BLaER1 (cell line): ENCODE measurements at regions not wholly inside any gene's neighbourhood (a gene's known extent, or its start where the extent isn't known, plus 50 kb on each side); places are given as distances from the start of the nearest gene placed in this dataset.

ENCODE experiments used
- H3K27ac ChIP-seq: shearing (Covaris generic); formaldehyde crosslinking; 2 replicates; pipeline ENCODE4 v1.8.1; 2022
- H3K27me3 ChIP-seq: shearing (Covaris generic); formaldehyde crosslinking; 2 replicates; pipeline ENCODE4 v1.8.1; 2022
- H3K36me3 ChIP-seq: shearing (Covaris generic); formaldehyde crosslinking; 2 replicates; pipeline ENCODE4 v1.8.1; 2022
- H3K4me1 ChIP-seq: shearing (Covaris generic); formaldehyde crosslinking; 2 replicates; pipeline ENCODE4 v1.8.1; 2022
- H3K4me2 ChIP-seq: shearing (Covaris generic); formaldehyde crosslinking; 2 replicates; pipeline ENCODE4 v1.8.1; 2022
- H3K4me3 ChIP-seq: shearing (Covaris generic); formaldehyde crosslinking; 2 replicates; pipeline ENCODE4 v1.8.1; 2022
- H3K9ac ChIP-seq: shearing (Covaris generic); formaldehyde crosslinking; 2 replicates; pipeline ENCODE4 v1.8.1; 2022
- H3K9me3 ChIP-seq: shearing (Covaris generic); formaldehyde crosslinking; 2 replicates; pipeline ENCODE4 v1.8.1; 2022
- H4K20me1 ChIP-seq: shearing (Covaris generic); formaldehyde crosslinking; 2 replicates; pipeline ENCODE4 v1.8.1; 2022
- Cebpa-rat ChIP-seq: shearing (Covaris generic); IDR thresholded peaks from 2 replicates; pipeline ENCODE4 v1.8.1; 2022

DNA sequence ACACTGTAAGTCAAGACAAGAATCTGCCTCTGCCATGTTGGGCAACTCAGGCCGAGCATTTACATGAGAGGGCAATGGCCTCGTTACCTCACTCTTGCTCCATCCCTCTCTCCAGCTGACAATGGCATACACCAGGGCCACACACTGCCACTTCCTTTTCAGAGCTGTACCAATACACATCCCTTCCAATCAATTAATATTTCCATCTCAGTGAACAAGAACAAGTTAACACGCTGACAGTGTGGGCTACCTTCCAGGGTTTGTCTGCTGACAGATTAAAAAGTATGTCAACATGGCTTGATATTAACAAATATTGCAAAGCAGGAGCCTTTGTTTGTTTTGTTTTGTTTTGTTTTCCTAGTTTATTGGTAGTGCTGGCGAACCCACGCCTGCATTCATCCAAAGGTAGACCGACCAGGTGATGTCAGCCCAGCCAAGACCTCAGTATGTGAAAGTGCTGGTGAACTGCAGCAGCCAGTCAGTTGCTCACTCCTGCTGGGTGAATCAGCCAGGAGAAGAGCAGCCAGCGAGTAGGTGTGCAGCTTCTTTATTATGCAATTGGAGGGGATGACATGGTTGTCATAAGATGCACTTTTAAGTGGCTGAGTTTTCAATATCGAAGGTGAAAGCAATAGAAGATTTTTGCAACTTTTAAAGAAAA, 487.3 kb upstream of the JARID2 start:
- TF ChIP-seq Cebpa-rat, result no peak
- H3K4me2 ChIP-seq, result no peak overlapping the region

DNA sequence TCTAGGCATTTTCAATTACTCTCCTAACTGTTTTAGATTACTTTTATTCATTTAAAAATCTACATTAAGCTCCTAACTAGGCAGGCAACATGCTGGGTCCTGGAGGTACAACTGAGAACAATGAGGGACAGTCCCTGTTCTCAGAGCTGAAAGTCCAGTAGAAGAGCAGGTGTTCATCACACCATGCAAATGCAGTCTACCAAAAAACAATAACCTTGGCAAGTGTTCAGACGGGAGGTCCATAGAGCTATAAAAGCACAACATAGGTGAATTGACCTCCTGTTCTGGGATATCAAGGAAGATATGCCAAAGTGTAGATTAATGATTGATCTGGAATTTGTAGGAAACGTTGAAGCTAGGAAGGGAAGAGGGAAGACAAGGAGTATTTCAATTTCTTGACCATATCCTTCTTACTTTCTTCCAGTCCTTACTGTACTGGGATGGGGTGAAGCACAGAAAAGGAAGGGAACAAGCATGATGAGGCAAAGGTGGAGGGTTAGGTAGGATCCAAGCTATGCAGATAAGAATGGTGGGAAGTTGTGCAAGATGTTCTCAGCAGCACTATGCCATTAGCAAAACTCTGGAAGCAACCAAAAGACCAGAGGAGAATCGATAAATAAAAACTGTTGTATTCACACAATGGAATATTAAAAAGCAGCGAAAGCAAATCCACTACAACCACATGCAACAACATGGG, 485.7 kb upstream of the JARID2 start:
- no peaks in the 10 kb centered on the region for H3K36me3 ChIP-seq
- H3K4me1 ChIP-seq, result no peaks in the 10 kb centered on the region
- H3K4me3 ChIP-seq, result no peak overlapping the region
- no peak overlapping the region for H3K4me2 ChIP-seq
- no peaks in the 10 kb centered on the region for H3K27me3 ChIP-seq
- H3K9me3 ChIP-seq, result no peaks in the 10 kb centered on the region
- no peak for TF ChIP-seq Cebpa-rat
- H4K20me1 ChIP-seq, result no peaks in the 10 kb centered on the region
- no peak overlapping the region for H3K27ac ChIP-seq
- no peak overlapping the region for H3K9ac ChIP-seq

More for the DNA sequence above, 487.3 kb upstream of the JARID2 start:
- H3K36me3 ChIP-seq, result no peaks in the 10 kb centered on the region
- H3K27me3 ChIP-seq, result no peaks in the 10 kb centered on the region
- no peaks in the 10 kb centered on the region for H4K20me1 ChIP-seq
- no peak overlapping the region for H3K4me3 ChIP-seq
- no peak overlapping the region for H3K9ac ChIP-seq
- no peaks in the 10 kb centered on the region for H3K4me1 ChIP-seq
- no peaks in the 10 kb centered on the region for H3K9me3 ChIP-seq
- H3K27ac ChIP-seq, result no peak overlapping the region

GRCh38 chr6:14762077-14762476, 483.8 kb upstream of the JARID2 start:
- H3K4me3 ChIP-seq, result no peak overlapping the region
- TF ChIP-seq Cebpa-rat, result no peak
- H3K9ac ChIP-seq, result no peak overlapping the region
- H3K4me2 ChIP-seq, result no peak overlapping the region
- H3K4me1 ChIP-seq, result no peaks in the 10 kb centered on the region
- H4K20me1 ChIP-seq, result no peaks in the 10 kb centered on the region
- no peaks in the 10 kb centered on the region for H3K9me3 ChIP-seq
- no peaks in the 10 kb centered on the region for H3K27me3 ChIP-seq
- no peak overlapping the region for H3K27ac ChIP-seq
- no peaks in the 10 kb centered on the region for H3K36me3 ChIP-seq

GRCh38 chr6:14763139-14763538, 482.7 kb upstream of the JARID2 start:
- no peaks in the 10 kb centered on the region for H3K9me3 ChIP-seq
- H3K36me3 ChIP-seq, result no peaks in the 10 kb centered on the region
- H3K27me3 ChIP-seq, result no peaks in the 10 kb centered on the region
- no peak for TF ChIP-seq Cebpa-rat
- H4K20me1 ChIP-seq, result no peaks in the 10 kb centered on the region
- H3K4me2 ChIP-seq, result no peak overlapping the region
- H3K9ac ChIP-seq, result no peak overlapping the region
- H3K4me1 ChIP-seq, result no peaks in the 10 kb centered on the region
- H3K27ac ChIP-seq, result no peak overlapping the region
- H3K4me3 ChIP-seq, result no peak overlapping the region

DNA sequence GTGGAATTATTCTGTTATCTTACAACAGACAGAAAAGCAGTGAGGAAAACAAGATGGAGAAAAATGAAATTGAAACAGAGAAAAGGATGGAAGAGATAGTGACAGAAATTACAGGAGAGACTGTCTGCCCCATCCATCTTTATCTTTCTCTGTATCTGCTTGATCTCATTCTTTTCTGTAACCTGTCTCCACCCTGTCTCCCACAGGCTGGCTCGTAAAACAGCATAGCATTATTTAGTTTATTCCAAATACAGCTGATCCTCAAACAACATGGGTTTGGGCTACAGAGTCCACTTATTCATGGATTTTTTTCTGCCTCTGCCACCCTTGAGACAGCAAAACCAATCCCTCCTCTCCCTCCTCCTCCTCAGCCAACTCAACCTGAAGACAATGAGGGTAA, 482.3 kb upstream of the JARID2 start:
- TF ChIP-seq Cebpa-rat, result no peak
- H3K9me3 ChIP-seq, result no peaks in the 10 kb centered on the region
- no peaks in the 10 kb centered on the region for H3K36me3 ChIP-seq
- no peaks in the 10 kb centered on the region for H3K27me3 ChIP-seq
- no peak overlapping the region for H3K27ac ChIP-seq
- H3K4me1 ChIP-seq, result no peaks in the 10 kb centered on the region
- H3K9ac ChIP-seq, result no peak overlapping the region
- H3K4me3 ChIP-seq, result no peak overlapping the region
- no peak overlapping the region for H3K4me2 ChIP-seq
- no peaks in the 10 kb centered on the region for H4K20me1 ChIP-seq

GRCh38 chr6:14765106-14765505, 480.8 kb upstream of the JARID2 start:
- H3K27ac ChIP-seq, result no peak overlapping the region

GRCh38 chr6:14765721-14766390, 480.0 kb upstream of the JARID2 start:
- Histone ChIP-seq H3K4me2 (no peak overlapping the region), H3K27ac (no peak overlapping the region), H3K4me3 (no peak overlapping the region), H3K36me3 (no peaks in the 10 kb centered on the region), H3K27me3 (no peaks in the 10 kb centered on the region), H3K9me3 (no peaks in the 10 kb centered on the region; the same call in 1 of the 2 replicates), H4K20me1 (no peaks in the 10 kb centered on the region), H3K9ac (no peak overlapping the region), H3K4me1 (peaks cover 10% of the 10 kb centered on the region)
- TF ChIP-seq Cebpa-rat, result no peak

More at GRCh38 chr6:14765106-14765505, 480.8 kb upstream of the JARID2 start:
- Histone ChIP-seq H3K36me3 (no peaks in the 10 kb centered on the region), H3K4me2 (no peak overlapping the region), H4K20me1 (no peaks in the 10 kb centered on the region), H3K9me3 (no peaks in the 10 kb centered on the region; the same call in 1 of the 2 replicates), H3K4me3 (no peak overlapping the region), H3K27me3 (no peaks in the 10 kb centered on the region), H3K9ac (no peak overlapping the region), H3K4me1 (peaks cover 4% of the 10 kb centered on the region)
- no peak for TF ChIP-seq Cebpa-rat

DNA sequence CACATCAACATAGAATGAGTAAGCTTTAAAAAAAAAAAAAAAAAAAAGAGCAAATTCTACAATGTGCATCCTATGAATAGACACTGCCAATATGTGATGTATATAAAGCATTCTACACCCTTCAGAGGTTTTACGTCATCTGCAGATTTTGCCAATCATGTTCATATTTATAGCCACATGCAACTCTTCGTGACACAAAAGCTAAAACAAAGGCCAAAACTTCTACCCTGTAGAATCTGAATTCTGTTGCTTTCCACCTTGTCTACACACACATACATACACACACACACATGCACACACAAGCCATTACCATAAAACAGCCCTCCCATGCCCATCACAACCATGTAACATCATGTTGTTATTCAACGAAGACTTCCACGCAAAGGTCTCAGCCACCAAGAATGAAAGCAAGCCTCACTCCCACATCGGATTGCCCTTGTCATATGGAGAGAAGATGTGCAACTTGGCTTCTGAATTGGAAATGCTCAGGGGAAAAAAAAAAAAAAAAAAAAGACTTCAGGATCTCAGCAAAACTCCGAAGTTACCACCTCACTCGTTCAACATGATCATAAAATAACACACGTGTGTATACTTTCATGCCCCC, 479.4 kb upstream of the JARID2 start:
- no peak overlapping the region for H3K27ac ChIP-seq

GRCh38 chr6:14767226-14767625, 478.6 kb upstream of the JARID2 start:
- H3K27me3 ChIP-seq, result no peaks in the 10 kb centered on the region
- no peak overlapping the region for H3K9ac ChIP-seq
- no peaks in the 10 kb centered on the region for H4K20me1 ChIP-seq
- no peaks in the 10 kb centered on the region; the same call in 1 of the 2 replicates for H3K9me3 ChIP-seq
- peaks cover 10% of the 10 kb centered on the region for H3K4me1 ChIP-seq
- no peaks in the 10 kb centered on the region for H3K36me3 ChIP-seq
- H3K4me3 ChIP-seq, result no peak overlapping the region
- TF ChIP-seq Cebpa-rat, result no peak
- no peak overlapping the region for H3K4me2 ChIP-seq
- no peak overlapping the region for H3K27ac ChIP-seq

More for the DNA sequence above, 479.4 kb upstream of the JARID2 start:
- H4K20me1 ChIP-seq, result no peaks in the 10 kb centered on the region
- H3K4me2 ChIP-seq, result no peak overlapping the region
- TF ChIP-seq Cebpa-rat, result no peak
- no peaks in the 10 kb centered on the region for H3K27me3 ChIP-seq
- peaks cover 10% of the 10 kb centered on the region for H3K4me1 ChIP-seq
- no peak overlapping the region for H3K9ac ChIP-seq
- no peak overlapping the region for H3K4me3 ChIP-seq
- no peaks in the 10 kb centered on the region for H3K36me3 ChIP-seq
- H3K9me3 ChIP-seq, result no peaks in the 10 kb centered on the region; the same call in 1 of the 2 replicates
